ENCODE measurements at regions not wholly inside any gene's neighbourhood (a gene's known extent, or its start where the extent isn't known, plus 50 kb on each side); places are given as distances from the start of the nearest gene placed in this dataset.

DNA sequence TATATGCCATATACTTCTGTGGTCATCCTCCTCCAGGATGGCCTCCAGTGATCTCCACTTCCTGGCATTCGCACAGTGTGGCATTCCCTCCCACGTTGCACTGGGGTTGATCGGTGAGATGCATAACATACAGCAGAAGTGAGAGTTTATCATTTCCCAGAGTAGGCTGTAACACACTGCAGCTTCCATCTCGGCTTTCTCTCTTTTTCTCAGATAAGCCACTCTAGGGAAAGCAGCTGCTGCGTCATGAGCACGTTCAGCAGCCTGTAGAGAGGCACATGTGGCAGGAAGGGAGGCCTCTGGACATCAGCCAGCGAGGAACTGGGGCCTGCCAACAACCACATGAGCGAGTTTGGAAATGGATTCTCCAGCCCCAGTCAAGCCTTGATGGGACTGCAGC lies 807.1 kb downstream of the DIAPH3 start:
- no peak for TF ChIP-seq CTCF (conservative IDR thresholded peaks at IDR 0.05; ENCODE audit: low read length)
- TF ChIP-seq EZH2phosphoT487 (IDR thresholded peaks at IDR 0.05; ENCODE audit: borderline replicate concordance): no peak
